NCI-H1694 treated with DMSO at 0.1 percent for 48 hours (cell line): ENCODE measurements at regions not wholly inside any gene's neighbourhood (a gene's known extent, or its start where the extent isn't known, plus 50 kb on each side); places are given as distances from the start of the nearest gene placed in this dataset.
"Not testable (repeated sequence)": the region's sequence is repeated elsewhere in the genome, so short reads cannot be mapped to it uniquely, and the experiment has no call there.

Source experiments
- DNase-seq: peaks from one replicate; lab custom pipeline; 2025; lab: John Stamatoyannopoulos, UW

DNA sequence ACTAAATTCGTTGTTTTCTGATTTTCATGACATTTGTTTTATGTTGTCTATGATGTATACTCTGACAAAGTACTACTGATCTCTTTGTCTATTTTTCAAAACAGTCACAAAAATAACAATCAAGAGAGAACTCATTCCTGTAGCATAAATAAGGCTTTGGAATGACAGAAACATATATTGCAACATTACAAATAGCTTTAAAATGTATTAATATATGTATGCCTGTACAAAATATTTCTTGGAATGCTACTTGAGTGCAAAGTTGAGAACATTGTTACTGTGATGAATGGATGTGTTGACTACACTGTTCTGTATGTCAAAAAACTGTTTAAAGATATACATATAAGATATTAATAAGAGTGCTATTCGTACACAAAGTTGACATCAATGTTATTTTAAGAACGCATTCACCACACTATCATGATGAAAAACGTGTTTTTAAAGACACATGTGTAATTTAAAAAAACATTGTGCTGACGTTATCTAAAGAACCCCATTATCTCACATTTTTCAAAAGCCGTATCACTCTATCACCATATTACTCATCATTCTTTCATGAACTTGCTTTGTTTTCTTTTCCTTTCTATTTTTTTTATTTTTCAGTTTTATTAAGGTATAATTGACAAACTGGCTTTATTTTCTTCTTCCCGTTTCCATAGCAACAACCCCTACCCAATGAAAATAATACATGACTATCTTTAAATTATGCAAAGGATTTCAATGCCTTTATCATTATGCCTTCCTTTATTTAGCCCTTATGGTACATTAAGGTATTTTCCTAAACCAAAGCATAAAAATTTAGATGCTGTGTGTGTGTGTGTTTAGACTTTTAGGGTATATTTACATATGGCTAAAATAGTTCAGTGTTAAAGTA is 918.8 kb downstream of the SLITRK1 start:
- DNase-seq, result no peak

DNA sequence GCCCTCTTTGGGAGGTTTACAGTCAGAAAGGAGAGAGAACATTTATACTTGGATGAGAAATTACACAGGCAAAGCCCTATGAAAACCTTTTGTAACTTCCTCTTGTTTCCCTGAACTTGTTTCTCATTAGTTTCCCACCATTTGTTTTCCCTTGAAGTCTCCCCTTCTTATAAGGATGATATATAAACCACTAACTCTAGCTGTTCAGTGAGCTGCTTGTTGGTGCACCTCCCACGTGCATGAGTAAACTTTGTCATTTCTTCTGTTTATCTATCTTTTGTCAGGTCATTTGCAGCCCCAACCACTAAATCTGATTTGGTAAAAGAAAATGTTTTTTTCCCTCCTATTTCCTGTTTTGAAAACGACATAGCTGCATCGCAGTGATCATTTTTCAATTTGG is 919.9 kb downstream of the SLITRK1 start:
- no peak for DNase-seq

DNA sequence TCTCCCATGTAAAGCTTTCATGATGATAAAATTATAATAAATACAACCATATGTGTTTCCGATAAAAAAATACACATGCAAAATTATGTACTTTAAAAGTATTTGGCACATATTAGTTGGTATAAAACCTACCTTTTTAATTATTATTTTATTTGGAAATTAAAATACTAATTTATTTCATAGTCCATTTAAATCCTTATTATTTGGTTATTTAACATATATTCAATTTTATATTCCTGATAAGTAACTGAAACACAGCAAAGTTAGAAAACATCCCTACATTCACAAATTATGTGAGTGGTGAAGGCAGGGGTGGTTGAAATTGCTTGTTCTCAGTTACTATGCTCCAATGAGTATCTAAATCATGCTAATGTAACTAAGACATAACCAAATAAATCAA is 920.5 kb downstream of the SLITRK1 start:
- DNase-seq, result no peak

DNA sequence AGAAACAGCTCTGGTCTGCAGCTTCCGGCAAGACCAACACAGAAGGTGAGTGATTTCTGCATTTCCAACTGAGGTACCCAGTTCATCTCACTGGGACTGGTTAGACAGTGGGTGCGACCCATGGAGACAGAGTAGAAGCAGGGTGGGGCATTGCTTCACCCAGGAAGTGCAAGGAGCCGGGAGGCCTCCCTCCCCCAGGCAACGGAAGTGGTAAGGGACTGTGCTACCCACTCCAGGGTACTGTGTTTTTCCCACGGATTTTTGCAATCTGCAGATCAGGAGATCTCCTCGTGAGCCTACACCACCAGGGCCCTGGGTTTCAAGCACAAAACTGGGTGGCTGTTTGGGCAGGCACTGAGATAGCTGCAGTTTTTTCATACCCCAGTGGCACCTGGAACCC is 929.9 kb downstream of the SLITRK1 start:
- DNase-seq, result not testable (repeated sequence)

DNA sequence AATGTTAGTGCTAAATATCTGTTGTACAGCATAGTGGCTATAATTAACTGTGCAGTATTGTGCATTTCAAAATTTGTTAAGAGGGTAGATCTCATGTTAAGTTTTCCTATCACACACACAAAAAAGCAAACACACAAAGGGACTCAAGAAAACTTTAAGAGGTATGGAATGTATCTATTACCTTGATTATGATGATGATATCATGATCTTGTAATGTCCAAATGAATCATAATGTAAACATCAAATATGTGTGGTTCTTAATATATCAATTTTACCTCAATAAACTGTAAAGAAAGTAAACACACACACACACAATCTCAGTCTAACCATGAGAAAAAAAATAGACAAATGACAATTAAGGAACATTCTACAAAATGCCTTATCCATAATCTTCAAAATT is 934.6 kb downstream of the SLITRK1 start:
- DNase-seq, result no peak

DNA sequence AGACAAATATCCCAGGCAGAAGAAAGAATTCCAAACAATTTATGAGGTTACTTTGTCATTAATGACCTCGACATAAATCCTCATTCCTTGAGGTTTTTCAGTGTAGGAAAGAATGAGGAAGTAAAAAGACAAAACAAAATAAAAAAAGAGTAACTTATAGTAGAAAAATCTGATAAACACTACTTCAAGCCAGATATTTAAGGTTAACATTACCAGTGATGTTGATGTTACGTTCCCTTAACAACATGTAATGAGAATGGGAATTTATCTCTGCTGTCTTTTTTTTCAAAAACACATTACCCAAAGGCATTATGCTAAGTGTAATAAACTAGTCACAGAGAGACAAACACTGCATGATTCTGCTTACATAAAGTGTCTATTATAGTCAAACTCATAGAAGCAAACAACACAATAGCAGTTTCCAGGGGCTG is 935.1 kb downstream of the SLITRK1 start:
- DNase-seq, result no peak

DNA sequence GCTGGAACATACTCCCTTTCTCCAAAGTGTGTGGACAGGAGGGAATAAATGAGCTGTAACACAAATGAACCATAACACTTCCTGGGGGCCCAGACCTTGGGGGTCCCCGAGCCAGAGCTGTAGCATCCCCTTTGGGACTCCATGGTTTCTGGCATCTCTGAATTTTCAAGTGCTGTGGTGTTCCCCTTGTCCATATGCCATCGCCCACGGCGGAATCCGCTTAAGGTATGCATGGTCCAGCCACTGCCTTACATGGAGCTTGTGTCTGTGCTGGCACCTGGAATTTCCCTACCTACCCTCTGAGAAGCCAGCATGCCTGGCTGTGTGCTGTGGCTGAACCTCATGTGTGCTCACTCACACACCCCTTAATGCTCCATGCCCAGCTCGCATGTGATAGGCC is 943.6 kb downstream of the SLITRK1 start:
- no peak for DNase-seq

DNA sequence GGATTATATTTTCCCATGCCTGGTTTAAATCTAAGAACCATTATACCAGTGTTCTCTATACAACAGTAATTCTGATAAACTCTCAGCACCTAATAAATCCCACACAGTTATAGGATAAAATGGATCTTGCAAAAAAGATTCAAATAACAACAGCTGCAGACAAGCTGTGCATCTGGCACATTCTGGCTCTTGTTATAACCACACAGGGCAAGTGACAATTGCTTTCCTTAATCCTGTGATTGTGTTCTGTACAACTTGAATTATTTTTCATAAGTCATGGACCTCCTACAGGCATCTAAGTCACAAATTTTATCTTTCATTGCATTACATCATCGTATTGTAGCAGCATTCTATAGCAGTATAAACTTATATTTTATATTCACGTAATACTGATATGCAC is 948.3 kb downstream of the SLITRK1 start:
- no peak for DNase-seq

DNA sequence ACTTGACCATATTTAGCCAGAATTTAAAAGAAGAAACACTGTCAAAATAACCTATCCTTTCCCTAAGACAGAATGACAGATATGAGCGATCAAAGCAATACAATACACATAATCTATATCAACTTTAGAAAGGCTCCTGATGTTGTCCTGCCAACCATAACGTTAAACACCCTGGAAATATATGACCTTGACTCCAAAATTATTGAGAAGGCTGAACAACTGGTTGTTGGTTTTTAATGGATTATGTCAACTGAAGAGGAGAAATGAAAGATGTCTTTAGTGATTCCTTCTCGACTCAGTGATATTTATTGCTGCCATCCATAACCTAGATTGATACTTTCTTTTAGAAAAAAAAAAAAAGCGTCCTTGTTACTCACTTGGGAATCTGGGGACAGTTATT is 957.2 kb downstream of the SLITRK1 start:
- no peak for DNase-seq

DNA sequence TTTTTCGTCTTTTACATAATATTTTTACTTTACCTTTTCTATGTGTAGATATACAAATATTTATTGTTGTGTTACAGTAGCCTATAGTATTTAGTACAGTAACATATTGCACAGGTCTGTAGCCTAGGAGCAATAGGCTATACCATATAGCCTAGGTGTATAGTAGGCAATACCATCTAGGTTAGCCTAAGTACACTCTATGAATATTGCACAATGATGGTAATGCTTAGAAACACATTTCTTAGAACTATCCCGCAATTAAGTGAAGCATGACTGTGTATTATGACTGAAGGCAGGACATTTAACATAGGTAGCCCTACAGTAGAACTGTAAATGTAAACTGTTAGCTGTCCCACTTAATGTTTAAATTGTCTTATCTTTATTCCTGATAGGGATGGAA is 964.3 kb downstream of the SLITRK1 start:
- no peak for DNase-seq

DNA sequence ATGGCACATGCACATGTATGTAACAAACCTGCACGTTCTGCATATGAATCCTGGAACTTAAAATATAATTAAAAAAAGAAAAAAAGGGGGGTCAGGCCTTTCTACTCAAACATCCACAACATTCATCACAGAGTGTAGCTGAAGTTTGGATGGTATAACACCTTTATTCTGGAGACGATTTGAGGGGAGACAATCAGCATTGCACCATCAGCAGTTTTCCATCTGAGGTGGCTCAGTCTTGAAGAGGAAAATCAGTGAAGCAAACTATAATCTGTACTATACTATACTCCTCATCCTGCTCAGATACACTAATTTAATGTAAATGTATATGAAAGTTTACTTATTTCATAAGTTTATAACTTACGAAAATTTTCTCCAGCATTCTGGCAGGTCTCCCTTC is 969.7 kb downstream of the SLITRK1 start:
- no peak for DNase-seq

DNA sequence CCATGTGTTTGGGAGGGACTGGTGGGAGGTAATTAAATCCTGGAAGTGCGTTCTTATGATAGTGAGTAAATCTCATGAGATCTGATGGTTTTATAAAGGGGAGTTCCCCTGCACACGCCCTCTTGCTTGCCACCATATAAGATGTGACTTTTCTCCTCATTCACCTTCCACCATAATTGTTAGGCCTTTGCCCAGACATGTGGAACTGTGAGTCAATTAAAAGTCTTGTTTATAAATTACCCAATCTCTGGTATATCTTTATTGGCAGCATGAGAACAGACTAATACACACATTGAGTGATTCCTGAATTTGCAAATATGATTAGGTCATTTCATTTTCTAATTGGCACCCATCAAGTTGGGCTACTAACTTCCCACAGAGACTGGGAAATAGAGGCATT is 977.2 kb downstream of the SLITRK1 start:
- DNase-seq, result no peak

DNA sequence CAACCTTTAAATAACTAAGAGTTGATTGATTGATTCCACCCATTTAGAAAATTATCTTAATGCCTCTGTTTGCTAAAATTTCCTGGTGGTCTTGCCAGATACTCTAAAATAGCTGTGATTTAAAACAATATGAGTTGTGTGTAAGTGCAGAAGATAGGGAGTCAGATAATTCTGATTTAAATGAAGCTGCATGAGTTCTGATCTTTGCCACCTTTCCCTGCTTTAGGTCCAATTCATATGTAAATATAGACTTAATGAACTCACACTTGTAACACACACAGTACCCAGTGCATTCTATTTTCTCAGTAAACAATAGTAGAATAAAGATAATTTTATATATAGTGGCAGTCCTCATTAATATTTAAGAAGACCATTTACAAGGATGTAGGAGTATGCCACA is 981.8 kb downstream of the SLITRK1 start:
- DNase-seq, result no peak

DNA sequence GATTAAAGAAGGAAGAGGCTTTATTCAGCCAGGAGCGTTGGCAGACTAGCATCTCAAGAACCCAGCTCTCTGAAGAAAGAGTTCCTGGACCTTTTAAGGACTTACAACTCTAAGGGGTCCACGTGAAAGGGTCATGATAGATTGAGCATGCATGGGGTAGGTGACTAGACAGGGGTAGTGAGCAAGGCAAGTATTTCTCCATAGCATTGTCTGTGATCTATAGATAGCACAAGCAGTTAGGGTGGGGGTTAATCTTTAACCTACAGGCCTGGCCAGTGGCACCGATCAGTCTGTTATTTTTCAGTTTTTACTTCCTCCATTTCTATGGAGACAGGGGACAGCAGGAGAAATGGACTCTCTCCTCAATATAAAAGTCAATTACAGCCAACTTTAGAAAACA is 983.7 kb downstream of the SLITRK1 start:
- DNase-seq, result no peak

DNA sequence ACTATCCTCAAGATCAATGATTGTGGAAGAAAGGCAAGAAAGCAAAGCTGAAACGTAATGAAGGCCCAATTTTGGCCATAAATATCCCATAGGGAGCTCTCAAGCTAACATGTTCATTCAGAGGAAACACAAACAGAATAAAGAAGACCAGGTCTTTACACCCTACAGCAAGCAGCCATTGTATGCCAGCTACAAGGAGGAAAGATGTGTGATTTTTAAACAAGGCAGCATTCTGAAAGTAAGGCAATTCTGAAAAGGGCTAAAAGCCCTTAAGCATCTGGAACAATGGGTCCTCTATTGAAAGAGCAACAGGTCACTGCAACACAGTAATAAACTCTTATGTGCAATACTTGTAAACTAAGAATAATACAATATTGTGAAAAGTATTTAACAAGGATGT is 1002.4 kb downstream of the SLITRK1 start:
- no peak for DNase-seq

DNA sequence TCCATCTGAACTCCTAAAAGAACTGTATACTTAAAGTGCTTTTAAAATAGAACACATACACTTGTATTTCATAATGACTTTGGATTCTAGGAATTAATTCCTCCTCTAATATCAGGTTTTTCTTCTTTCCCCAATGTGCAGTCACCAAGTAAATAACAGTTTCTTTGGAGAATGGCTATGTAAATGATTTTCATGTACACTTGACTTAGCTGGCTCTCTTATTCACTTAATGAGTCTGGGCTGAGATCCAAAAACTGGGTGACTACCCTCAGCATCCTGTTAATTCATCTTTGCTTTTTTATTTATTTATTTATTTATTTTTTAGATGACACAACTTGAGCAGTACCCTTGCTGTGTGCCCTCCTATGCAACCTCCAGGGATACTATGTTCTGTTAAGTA is 1003.7 kb downstream of the SLITRK1 start:
- DNase-seq, result no peak

DNA sequence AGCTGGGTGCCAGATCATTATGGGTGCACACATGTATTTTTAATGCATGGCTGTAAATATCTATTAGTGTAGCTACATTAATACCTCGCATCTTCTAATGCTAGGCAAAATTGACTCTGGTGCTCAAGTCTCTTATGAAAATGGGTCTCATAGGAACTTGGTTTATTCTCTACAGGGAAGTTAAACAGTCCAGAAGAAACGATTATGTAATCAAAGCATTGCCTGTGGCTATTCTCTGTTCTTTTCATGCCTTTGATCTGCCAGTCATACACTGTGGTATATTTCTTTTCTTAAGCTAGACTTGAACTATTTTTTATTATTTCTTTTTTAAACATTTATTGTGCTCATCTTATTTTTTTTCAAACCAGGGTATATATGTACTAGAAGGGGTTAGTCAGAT is 1015.0 kb downstream of the SLITRK1 start:
- no peak for DNase-seq

DNA sequence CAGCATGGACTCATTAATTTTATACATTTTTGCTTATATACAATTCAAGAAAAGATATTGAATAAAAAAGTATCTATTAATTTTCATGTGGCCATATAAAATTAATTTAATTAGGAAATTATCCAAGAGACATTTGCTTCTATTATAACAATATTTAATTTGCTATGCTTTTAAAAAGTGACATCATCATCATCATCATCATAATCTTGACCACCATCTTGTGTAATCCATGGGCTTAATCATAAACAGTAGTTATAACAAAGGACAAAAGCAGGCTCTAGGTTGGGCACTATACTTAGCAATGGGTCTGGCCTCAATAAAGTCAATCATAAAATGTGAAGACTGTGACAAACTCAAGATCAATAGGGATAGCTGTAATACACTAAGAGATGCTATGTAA is 1031.6 kb downstream of the SLITRK1 start:
- no peak for DNase-seq

DNA sequence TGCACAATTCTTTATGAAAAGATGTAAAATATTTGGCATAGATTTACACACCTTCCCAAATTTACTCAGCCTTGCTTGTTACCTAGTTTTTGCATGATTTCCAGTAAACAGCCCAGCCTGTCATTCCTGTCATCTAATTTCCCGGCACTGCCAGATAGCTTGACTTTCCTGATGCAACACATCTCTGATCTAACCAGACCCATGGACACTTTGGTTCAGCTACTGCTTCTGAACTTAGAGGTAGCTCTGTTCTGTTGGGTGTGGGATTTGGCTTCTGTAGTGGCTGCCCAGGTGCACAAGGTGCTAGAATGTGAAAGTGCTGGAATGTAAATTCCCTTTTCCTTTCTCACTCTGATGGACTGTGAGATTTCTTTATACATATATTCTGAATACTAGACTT is 1033.5 kb downstream of the SLITRK1 start:
- DNase-seq, result no peak

DNA sequence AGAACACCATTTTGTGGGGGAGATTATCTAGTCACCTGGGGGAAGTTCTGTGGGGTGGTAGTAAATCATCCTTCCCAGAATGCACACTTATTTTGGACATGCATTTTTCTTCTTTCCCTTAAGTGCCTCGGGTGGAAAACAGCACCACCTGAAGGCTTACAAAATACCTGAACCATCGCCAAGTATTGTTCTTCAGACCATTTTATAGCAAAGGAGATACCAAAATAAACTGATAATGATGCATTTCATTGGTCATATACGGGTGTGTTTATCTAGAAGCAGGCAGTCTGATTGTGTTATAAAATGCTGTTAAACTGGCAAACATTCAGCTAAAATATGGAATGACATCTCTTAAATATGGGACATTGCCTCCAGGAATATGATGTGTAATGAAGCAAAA is 1034.7 kb downstream of the SLITRK1 start:
- DNase-seq, result no peak

DNA sequence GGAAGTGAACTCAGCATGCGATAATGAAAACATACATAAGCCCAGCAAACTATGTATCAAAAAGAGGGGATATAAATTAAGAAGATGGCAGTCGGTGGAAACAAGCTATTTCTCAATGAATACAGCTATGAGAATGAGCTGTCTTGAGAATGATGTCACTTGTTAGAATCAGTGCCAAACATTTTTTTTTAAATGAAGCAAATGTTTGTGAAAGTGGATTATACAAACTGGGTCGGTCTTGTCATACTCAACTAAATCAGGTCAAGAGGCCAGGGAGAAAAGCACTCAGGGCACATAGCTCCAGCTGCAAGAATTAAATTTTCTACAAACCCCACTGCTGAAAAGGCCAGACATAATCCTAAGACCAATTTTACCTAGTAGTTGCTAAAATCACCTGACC is 1048.4 kb downstream of the SLITRK1 start:
- no peak for DNase-seq

DNA sequence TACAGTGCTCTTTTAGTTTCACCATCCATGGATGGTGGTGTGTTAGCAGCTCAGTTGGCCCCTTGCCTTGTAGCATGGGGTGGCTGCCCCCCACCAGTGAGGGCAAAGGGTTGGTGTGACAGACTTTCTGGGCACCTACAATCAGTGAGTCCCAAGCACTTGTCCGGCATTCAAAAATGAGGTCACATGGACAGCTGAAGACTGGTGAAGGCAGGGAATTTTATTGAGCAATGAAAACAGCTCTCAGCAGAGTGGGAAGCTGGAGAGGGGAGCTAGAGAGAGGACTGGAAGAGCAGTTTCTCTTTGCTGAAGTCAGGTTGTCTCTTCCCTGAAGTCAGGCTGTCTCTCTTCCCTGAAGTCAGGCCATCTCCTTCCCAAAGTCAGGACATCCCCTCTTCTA is 1053.2 kb downstream of the SLITRK1 start:
- no peak for DNase-seq

DNA sequence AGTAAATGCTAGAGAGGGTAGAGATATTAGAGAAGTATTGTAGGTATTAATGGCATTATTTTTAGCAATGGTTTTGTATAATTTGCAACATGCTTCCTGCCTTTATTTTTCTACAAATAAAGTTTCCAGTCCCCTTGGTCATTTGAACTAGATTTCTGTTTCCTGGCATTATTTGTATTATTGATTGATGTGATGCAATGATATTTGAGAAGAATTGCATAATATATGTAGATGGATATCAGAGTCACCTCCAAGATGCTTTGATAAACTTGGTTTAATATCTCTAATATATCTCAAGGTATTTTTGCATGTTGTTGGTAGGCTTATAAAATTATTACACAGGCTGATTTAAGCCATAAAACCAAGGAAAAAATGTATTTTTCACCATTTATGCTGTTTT is 1054.5 kb downstream of the SLITRK1 start:
- DNase-seq, result no peak

DNA sequence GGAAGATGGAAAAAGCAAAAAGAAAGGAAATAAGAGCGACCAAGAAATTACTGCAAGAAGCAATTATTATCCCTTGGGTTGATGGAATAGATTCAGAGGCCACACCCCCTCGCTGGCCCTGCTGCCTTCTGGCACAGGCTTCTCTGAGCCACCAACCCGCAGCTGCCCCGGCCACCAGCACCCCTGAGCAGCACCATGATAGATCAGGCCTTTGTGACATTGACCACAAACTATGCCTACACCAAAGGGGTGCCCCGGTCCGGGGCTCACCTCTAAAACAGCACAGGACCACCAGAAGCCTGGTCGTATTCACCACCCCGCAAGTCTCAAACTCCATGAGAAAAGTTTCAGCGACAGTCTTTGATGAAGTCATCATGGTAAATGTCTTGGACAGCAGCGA is 1059.3 kb downstream of the SLITRK1 start:
- DNase-seq, result no peak
